ENCODE measurements at regions not wholly inside any gene's neighbourhood (a gene's known extent, or its start where the extent isn't known, plus 50 kb on each side); places are given as distances from the start of the nearest gene placed in this dataset.

- TF ChIP-seq CTCF (IDR thresholded peaks at IDR 0.05; ENCODE audit: low read length) (no peak), EZH2phosphoT487 (IDR thresholded peaks at IDR 0.05; ENCODE audit: low read length) (no peak)
These were observed 69.4 kb upstream of the ACTBL2 start for GRCh38 chr5:57552033-57552432.

Measured in MM.1S (cell line).